ENCODE measurements at regions not wholly inside any gene's neighbourhood (a gene's known extent, or its start where the extent isn't known, plus 50 kb on each side); places are given as distances from the start of the nearest gene placed in this dataset.

- in situ Hi-C loops (cut with MboI; ENCODE audit: low sequenced_read_pairs), result no loop called here
Observed at GRCh38 chr9:135023088-135023785, 64.2 kb upstream of the OLFM1 start.

- in situ Hi-C loops (cut with MboI; ENCODE audit: low sequenced_read_pairs), result no loop called here
Observed at GRCh38 chr9:135023786-135024405, 63.6 kb upstream of the OLFM1 start.

- in situ Hi-C loops (cut with MboI; ENCODE audit: low sequenced_read_pairs), result no loop called here
Observed at GRCh38 chr9:135029463-135029862, 58.0 kb upstream of the OLFM1 start.

- in situ Hi-C loops (cut with MboI; ENCODE audit: low sequenced_read_pairs), result no loop called here
Observed at GRCh38 chr9:135029871-135030565, 57.5 kb upstream of the OLFM1 start.

GRCh38 chr9:135030566-135031226 is 56.8 kb upstream of the OLFM1 start:
- in situ Hi-C loops (cut with MboI; ENCODE audit: low sequenced_read_pairs), result no loop called here

GRCh38 chr9:135032041-135032835 is 55.2 kb upstream of the OLFM1 start:
- in situ Hi-C loops (cut with MboI; ENCODE audit: low sequenced_read_pairs), result no loop called here

GRCh38 chr9:135032868-135033460 is 54.5 kb upstream of the OLFM1 start:
- in situ Hi-C loops (cut with MboI; ENCODE audit: low sequenced_read_pairs), result no loop called here

- in situ Hi-C loops (cut with MboI; ENCODE audit: low sequenced_read_pairs), result no loop called here
Observed at GRCh38 chr9:135033487-135033886, 54.0 kb upstream of the OLFM1 start.

- in situ Hi-C loops (cut with MboI; ENCODE audit: low sequenced_read_pairs), result no loop called here
Observed at GRCh38 chr9:135034106-135034505, 53.4 kb upstream of the OLFM1 start.

GRCh38 chr9:135035781-135036760 is 51.4 kb upstream of the OLFM1 start:
- in situ Hi-C loops (cut with MboI; ENCODE audit: low sequenced_read_pairs), result no loop called here

GRCh38 chr9:135036861-135037465 is 50.5 kb upstream of the OLFM1 start:
- in situ Hi-C loops (cut with MboI; ENCODE audit: low sequenced_read_pairs), result no loop called here

- in situ Hi-C loops (cut with MboI; ENCODE audit: low sequenced_read_pairs), result no loop called here
Observed at GRCh38 chr9:135037521-135038250, 49.8 kb upstream of the OLFM1 start.
